HG02588 (cell line): ENCODE measurements at regions not wholly inside any gene's neighbourhood (a gene's known extent, or its start where the extent isn't known, plus 50 kb on each side); places are given as distances from the start of the nearest gene placed in this dataset.
"Not testable (repeated sequence)": the region's sequence is repeated elsewhere in the genome, so short reads cannot be mapped to it uniquely, and the experiment has no call there.

Source experiments
- ATAC-seq: cut with Tn5 transposase; IDR thresholded peaks from one replicate; pipeline ENCODE4 v1.9.1; 2021; ENCODE audit warnings: mild to moderate bottlenecking, moderate library complexity; ENCODE audit not compliant: unreplicated experiment

DNA sequence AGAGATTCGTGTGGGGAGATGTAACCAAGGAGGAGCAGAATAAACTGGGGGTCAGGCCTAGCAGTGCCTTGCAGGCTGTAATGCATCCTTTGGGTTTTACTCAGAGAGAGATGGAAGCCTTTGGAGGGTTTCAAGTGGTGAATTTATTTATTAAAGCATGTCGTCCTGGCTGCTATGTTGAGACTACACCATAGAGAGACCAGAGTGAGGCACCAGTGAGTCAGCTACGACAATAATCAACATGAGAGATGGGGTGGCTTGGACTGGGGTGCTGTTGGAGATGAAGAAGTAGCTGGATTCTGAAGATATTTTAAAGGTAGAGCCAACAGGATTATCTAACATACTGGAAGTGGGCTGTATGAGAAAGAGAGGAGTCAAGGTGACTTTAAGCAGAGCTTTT, 335.3 kb upstream of the ARHGEF26 start:
- no peak for ATAC-seq

GRCh38 chr3:153789380-153789779, 331.8 kb upstream of the ARHGEF26 start:
- ATAC-seq = no peak

- not testable (repeated sequence) for ATAC-seq
Observed at GRCh38 chr3:153797056-153797455, 324.1 kb upstream of the ARHGEF26 start.

GRCh38 chr3:153809097-153809496, 312.1 kb upstream of the ARHGEF26 start:
- ATAC-seq = no peak

DNA sequence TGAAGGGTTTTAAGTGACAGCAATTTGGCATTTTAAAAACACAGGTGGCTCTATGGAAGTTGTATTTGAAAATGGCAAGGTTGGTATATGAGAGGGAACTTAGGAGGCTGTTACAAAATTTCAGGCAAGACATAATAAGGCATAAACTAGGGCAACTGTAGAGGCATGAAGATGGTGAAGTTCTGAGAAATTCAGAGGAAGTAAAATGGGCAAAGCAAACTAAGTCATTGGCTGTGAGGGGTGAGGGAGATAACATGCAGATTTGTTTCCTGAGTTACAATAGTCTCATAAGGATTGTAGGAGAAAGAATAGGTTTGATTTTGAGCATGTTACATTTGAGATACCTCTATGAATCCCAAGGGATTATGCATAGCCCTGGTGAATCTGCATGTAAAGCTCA, 302.9 kb upstream of the ARHGEF26 start:
- ATAC-seq = no peak

GRCh38 chr3:153820035-153820434, 301.2 kb upstream of the ARHGEF26 start:
- ATAC-seq = no peak

GRCh38 chr3:153828346-153828745, 292.8 kb upstream of the ARHGEF26 start:
- not testable (repeated sequence) for ATAC-seq

- ATAC-seq = no peak
Observed at GRCh38 chr3:153829606-153830170, 291.5 kb upstream of the ARHGEF26 start.

DNA sequence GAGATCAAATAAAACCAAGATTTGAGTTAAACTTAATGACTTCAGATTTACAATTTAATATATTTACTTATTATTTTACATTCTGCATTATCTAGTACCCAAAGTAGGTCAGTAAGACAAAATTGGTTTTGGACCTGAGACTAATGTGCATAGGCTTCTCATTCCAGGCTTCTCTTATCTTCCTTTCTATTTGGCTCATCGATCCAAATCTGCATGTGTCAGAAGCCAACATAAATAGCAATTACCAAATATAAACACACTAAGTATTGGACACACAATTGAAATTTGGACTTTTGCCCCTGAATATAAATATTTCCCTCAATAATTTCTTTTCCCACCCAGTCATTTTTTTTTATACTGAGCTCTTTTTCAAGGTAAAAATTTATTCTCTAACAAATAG, 290.6 kb upstream of the ARHGEF26 start:
- no peak for ATAC-seq

DNA sequence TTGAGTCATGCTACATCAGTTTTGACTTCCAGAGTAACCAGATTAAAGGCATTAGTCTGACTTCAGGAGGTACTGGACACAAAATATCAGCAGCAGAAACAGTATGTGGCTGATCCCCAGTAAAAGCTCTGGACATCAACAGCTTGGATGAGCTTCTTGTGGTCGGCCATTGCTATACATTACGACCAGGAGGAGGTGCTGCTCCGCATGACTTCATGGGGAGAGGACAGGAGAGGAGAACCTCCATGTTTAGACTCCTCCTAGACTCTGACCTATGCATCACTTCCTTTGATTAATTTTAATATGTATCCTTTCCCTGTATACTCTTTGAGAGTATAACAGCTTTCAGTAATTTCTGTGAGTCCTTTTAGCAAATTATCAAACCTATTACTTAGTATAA, 285.6 kb upstream of the ARHGEF26 start:
- ATAC-seq = no peak

- ATAC-seq = no peak
Observed at GRCh38 chr3:153840487-153840886, 280.7 kb upstream of the ARHGEF26 start.

- no peak for ATAC-seq
Observed at GRCh38 chr3:153843994-153844393, 277.2 kb upstream of the ARHGEF26 start.

DNA sequence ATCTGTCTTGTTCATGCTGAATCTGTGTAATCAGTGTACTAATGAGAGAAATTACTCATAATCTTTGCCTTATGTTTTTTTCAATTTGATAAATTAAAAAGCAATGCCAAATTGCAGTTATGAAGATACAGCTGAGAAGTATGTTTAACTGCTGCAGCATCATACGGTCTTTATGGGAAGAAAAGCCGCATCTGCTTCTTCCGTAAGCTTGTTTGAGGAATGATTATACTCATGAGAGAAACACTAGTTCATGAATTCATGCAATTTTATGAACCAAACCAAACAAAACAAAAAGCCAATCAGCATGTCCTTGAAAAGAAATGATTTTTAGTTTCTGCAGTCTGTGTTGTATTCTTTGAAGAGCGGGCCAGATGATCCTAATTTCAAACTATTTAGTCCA, 275.9 kb upstream of the ARHGEF26 start:
- no peak for ATAC-seq

DNA sequence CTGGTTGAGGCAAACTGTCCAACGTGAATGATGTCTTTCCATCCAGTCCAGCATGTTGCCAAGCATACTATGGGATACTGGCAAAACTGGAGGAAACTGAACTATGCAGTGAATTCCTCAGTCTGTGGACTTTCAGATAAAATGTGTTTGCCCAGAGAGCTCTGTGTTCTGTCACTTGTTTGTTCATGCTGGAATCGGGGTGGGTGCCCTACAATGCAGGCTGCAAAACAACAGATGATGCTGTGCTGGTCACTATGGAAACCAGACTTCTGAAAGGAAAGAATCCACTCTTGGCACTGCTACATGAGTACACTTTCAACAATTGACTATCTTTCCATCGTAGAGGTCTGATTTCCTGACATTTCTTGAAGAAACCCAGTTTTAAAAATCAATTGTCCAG, 272.5 kb upstream of the ARHGEF26 start:
- ATAC-seq = no peak

- no peak for ATAC-seq
Observed at GRCh38 chr3:153852355-153852754, 268.8 kb upstream of the ARHGEF26 start.

DNA sequence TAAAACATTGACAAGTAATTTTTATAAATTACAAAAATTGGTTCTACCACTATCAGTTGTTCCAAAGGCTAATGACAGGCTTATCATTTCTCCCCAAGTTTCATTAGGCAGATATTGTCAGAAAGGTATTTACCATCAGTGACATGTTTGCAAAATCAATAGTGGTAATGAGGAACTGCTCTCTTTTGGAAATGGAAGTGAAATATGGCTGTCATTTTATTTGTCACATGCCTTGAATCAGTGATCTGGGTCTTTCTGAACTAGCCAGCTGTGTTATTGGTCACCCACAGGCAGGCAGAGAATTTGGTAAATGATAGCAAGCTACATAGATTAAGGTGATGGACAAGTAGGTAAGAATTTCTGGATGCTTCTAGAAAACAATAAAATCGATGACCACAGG, 268.0 kb upstream of the ARHGEF26 start:
- no peak for ATAC-seq

DNA sequence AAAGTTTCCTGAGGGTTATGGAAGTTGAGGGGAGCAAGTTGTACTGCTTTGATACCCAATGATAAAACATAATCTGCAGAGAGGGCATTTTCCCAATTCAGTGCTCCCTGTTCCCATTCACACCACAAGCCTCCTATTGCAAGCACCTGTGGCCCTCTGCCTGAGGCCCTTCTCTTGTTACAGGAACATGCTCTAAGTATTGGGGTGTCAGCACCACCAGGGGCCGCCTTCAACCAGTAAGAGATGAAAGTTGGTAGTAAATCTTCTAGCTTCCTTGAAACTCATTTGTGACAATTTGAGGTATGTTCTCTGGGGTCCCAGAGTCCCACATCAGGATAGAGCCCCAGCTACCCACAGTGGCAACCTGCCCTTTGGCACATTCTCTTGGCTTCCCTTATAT, 265.4 kb upstream of the ARHGEF26 start:
- peak; percentile 84 for ATAC-seq

DNA sequence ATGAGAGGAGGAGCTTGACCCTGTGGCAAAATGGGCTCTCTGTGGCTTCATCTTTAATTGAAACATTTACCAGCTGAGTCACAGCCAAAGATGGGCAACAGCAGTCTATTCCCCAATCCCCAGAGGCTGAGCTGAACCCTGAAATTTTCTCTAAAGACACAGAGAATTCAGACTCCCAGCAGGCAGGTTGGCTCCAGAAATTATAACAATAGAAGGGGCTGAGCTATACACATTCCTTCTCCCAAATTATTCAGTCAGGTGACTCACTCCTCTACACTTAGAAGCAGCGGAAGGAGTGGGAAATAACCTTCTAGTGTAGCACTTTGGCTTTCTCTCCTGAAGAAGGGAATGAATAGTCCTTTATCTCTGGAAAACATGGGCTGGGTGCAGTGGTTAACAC, 264.3 kb upstream of the ARHGEF26 start:
- no peak for ATAC-seq

- no peak for ATAC-seq
Observed at GRCh38 chr3:153864793-153865192, 256.4 kb upstream of the ARHGEF26 start.

GRCh38 chr3:153866901-153867300, 254.3 kb upstream of the ARHGEF26 start:
- no peak for ATAC-seq

DNA sequence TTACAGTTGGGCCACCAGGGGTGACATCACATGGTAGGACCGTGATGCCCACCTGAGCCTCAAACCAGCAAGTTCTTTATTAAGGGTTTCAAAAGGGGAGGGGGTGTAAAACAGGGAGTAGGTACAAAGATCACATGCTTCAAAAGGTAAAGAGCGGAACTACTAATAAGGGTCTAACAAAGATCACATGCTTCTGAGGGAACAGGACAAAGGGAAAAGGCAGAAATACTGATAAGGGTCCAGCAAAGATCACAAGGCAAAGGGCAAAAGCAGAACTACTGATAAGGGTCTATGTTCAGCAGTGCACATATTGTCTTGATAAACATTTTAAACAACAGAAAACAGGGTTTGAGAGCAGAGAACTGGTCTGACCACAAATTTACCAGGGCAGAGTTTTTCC, 246.8 kb upstream of the ARHGEF26 start:
- ATAC-seq = not testable (repeated sequence)

DNA sequence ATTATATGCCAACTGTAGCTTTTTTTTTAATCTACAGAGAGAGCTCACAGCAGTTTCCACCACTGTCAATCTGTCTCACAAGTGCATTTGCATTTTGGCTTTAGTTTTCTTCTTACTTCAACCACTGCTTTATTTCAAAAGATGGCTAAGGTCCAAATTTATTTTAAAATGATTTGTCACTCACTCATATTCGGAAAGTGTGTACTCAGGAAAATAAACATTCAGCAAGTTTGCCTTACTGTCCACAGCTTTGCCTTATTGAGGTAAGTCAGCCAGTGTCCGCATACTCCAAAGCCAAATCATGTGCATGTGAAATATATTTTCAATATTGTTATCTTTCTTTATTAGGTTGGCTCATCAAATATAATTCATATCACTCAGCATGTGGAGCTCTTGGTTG, 240.7 kb upstream of the ARHGEF26 start:
- no peak for ATAC-seq

DNA sequence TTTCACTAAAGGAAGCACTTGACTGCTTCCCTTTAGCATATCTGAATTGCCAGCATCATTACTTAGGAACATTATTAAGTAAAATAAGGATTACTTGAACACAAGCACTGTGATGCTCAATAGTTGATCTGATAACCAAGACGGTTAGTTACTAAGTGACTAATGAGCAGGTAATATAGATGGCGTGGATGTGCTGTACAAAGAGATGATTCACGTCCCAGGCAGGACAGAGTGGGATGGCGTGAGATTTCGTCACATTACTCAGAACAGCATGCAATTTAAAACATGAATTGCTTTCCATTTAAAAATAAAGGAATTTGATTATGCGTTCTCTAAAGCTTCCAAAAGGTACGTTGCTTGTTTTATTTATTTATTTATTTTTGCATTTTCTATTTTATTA, 240.0 kb upstream of the ARHGEF26 start:
- no peak for ATAC-seq

- ATAC-seq = no peak
Observed at GRCh38 chr3:153885359-153885758, 235.8 kb upstream of the ARHGEF26 start.
